ENCODE measurements at regions not wholly inside any gene's neighbourhood (a gene's known extent, or its start where the extent isn't known, plus 50 kb on each side); places are given as distances from the start of the nearest gene placed in this dataset.

DNA sequence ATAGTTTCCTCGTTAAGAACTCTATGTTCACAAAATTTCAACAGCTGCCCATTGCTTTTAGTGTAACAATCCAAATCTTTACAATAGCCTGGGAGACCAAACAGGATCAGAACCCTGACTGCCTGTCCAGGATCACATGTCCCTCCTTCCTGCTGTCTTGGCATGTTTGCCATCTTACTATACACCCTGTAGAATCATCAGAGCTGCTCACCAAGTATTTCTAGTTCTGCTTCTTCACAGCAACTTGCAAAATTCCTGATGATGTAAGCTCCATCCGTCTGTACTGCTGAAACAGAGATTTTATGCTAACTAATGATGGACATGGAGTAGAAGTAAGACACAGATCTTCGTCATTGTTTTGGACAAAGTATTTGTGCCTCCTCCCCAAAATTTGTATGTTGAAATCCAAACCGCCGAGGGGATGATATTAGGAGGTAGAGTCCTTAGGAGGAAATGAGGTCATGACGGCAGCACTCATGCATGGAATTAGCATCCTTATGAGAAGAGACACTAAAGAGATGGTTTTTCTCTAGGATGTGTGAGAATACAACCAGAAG lies 464.9 kb upstream of the BRINP1 start:
- intact Hi-C loops (cut with micrococcal nuclease) = no loop called here

DNA sequence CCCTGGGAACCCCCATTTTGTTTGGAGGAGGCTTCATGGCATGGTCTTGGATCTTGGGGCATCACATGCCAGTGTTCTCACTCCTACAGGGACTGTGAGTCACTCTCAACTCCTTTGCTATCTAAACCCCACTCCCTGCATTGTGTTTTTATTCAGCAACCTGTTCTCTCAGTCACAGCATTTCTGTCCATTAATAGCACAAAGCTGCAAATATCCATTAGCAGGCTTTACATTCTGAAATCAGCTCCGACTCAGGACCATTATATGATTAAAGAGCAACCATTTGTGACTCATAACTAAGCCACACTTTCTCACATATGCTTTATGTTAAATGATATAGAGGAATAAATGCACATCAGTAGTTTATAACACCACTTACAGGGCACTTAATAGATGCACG lies 462.1 kb upstream of the BRINP1 start:
- intact Hi-C loops (cut with micrococcal nuclease) = no loop called here

GRCh38 chr9:119829748-119830147 lies 460.5 kb upstream of the BRINP1 start:
- intact Hi-C loops (cut with micrococcal nuclease) = no loop called here

DNA sequence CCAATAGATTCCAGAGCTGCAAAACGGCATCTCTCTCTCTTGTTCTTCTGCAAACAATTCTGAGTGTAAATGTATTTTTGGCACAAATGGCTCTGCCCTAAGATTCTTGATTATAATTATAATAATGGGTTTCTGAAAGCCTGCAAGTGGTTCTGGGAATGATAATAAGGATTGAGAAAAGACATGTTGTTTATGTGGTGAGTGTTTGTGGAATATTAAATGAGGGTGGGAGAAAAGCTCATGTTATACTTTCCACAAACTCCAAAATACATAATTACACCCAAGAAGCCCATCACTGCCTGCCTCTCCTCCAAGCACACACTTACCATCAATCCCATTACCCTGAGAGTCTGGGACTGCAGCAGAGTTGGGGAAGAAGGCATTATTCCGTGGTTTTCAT lies 460.0 kb upstream of the BRINP1 start:
- intact Hi-C loops (cut with micrococcal nuclease) = no loop called here

GRCh38 chr9:119827526-119827925 lies 458.3 kb upstream of the BRINP1 start:
- intact Hi-C loops (cut with micrococcal nuclease) = no loop called here

DNA sequence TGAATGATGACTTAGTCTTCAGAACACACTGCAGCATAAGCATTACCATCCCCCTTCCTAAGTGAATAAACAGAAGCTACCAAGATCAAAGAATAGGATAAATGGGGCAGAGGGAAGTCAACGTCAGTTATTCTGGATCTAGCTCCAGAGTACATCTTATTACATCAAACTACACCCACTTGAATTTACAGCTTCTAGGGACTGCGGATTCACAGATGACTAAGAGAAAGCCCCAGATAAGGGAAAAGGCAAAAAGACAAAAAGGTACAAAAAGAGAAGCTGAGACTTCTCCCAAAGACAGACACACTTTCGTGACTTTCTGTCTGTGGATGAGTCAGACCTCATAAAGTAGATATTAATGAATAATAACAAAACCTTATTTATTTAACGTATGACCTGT lies 457.9 kb upstream of the BRINP1 start:
- intact Hi-C loops (cut with micrococcal nuclease) = no loop called here

DNA sequence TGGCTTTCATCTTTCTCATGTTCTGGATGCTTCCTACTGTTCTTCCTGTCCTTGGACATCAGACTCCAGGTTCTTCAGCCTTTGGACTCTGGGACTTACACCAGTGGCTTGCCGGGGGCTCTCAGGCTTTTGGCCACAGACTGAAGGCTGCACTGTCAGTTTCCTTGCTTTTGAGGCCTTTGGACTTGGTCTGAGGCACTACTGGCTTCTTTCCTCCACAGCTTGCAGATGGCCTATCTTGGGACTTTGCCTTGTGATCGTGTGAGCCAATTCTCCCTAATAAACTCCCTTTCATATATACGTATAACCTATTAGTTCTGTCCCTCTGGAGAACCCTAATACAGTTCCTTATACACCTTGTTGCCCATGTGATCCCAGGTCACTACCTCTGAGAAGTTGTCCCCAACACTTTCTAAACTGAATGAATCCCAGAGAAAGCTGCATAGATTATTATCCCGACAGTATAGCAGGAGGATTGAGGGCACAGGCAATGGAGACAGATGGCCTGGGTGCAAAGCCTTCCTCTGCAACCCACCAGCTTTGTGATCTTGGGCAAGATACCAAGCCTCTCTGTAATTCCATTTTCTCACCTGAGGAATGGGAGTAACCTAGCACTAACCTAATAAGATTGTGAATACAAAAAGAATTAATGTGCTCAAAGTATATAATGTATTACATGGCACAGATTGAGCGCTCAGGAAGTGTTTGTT lies 449.6 kb upstream of the BRINP1 start:
- intact Hi-C loops (cut with micrococcal nuclease) = no loop called here

DNA sequence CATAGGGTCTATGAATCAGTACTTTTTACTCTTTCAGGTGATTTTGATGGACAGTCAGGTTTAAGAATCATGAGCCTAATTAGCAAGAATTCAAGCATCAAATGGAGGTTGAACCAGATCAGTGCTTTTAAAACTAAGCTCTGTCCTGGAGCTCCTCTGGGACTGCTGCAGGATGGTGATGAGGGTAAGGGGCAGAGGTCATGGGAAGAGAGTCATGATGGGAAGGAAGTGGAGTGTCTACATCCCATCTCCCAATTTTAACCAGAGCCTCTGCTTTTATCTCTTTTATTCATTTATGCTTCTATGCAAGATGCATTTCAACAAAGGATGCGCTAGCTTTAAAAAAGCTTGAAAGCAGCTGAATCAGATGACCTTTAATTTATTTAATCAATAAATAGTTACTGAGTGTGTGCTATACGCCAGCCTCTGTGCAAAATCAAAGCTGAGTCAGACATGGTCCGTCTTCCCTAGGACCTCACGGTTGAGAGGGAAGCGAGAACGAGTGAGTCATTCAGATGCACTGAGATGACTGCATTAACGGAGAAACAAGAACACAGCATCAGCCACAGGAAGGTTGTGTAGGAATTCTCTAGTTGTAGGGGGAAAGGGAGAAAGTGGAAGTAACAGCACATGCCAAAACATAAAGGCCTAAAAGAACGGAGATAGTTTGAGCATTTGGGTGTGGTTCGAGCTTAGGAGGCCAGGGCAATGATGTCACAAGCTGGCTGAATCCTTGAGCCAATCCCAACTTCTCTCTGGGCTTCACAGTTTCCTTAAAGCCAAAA lies 441.6 kb upstream of the BRINP1 start:
- intact Hi-C loops (cut with micrococcal nuclease) = no loop called here

GRCh38 chr9:119803679-119804078 lies 434.4 kb upstream of the BRINP1 start:
- intact Hi-C loops (cut with micrococcal nuclease) = no loop called here

DNA sequence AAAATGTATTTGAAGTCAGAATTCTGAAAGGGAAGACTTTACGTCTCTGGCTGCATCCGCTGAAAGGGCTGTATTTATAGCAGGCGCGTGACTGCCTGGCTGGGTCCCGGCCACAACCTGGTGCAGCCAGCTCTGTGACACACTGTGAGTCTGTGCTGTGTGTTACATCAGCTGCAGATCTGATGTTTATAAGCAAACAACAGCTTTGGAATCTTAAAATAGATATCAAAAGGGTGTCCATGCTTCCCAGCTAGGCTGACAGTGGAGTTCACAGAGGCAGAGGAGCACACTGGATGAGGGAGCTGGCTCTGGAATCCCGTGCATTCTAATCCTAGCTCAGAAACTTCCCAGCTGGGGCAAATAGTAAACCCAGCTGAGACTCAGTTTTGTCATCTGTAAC lies 433.4 kb upstream of the BRINP1 start:
- intact Hi-C loops (cut with micrococcal nuclease) = no loop called here

DNA sequence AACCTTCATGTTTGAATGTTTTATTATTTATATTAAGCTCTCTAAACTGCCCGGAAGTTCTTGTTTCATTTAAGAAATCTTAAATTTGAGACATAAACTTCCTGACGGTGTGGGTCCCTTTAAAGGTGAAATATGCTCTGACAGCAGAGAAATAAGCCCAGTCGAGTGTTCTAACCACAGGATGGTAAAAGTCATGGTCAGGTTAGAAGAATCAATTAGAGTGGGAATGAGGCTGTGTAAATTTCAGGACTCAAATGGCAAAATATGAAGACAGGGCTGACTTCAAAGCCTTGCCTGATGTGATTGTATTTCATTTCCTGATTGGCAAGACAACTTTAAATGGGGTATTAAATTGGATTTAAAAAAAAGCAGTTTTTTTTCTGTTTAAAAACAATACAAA lies 432.9 kb upstream of the BRINP1 start:
- intact Hi-C loops (cut with micrococcal nuclease) = no loop called here

- intact Hi-C loops (cut with micrococcal nuclease) = no loop called here
Measured at GRCh38 chr9:119801311-119801710, 432.1 kb upstream of the BRINP1 start.

- intact Hi-C loops (cut with micrococcal nuclease) = no loop called here
Measured at GRCh38 chr9:119795395-119795794, 426.2 kb upstream of the BRINP1 start.

- intact Hi-C loops (cut with micrococcal nuclease) = no loop called here
Measured at GRCh38 chr9:119794836-119795235, 425.6 kb upstream of the BRINP1 start.

DNA sequence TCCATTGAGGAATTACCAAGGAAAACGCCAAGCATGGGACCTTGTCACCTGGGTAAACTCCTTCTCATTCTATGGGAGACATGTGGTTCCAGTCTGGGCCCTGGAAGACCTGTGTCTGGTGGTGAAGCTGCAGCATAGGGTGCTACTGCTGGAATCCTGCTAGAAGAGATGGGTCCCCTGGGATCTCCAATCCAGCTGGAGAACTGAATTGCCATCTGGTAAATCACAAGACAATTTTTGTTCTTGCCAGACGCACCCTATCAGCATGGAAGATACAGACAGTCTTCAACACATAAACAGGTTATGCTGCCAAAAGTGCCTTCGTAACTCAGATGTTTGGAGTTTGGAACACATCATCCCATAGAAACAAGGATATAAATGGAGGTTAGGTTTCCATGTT lies 424.0 kb upstream of the BRINP1 start:
- intact Hi-C loops (cut with micrococcal nuclease) = no loop called here

DNA sequence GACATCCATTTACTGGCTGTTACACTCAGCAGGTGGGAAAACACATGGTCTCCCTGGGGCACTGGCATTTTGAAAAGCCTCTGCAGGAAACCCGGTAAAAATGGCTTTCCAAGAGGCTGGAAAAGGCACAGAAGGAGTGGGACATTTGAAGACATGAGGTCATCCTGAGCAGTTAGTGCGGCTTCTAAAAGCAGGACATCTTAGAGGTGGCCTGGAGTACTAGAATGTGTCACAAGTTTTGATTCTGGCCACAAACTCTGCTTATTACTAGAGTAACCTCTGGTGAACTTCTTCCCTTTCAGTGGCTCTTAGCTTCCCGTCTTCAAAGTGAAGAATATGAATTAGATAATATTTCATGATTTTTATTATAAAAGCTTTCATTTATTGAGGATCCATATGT lies 423.0 kb upstream of the BRINP1 start:
- intact Hi-C loops (cut with micrococcal nuclease) = no loop called here

DNA sequence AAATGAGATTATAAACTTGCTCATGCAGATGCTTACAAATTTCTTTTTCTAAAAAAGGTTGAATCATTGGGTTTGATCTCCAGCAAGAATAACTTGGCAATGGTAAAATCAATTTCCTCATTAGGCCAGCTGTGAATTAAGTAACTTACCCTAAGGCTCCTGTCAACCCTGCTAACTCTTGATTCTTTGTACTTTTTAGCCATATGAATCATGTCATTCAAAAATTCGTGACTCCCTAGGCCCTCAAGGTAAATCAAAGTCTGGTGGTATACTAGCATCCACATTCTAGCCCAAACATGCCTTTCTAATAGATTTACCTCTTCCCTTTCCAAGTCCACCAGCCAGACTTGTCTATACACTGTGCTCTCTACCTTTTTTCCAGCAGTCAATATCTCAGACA lies 420.8 kb upstream of the BRINP1 start:
- intact Hi-C loops (cut with micrococcal nuclease) = no loop called here

- intact Hi-C loops (cut with micrococcal nuclease) = no loop called here
Measured at GRCh38 chr9:119788921-119789320, 419.7 kb upstream of the BRINP1 start.

DNA sequence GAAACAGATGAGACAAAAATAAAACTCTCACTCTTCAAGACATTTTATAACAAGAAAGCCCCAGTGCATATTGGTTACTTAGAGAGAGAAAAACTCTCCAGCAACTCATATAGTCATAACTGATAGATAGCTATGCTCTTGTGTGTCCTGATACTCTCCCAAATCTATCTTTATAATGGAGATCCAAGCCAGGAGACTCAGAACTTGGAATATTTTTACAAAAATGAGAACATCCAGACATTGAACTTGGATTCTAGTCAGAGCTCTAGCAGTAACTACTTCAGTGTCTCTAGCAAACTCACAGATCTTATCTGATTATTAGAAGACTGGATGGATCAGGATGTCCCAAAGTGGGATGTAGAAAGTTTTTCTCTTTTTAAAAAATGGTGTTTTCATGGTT lies 412.7 kb upstream of the BRINP1 start:
- intact Hi-C loops (cut with micrococcal nuclease) = no loop called here

GRCh38 chr9:119775410-119775809 lies 406.2 kb upstream of the BRINP1 start:
- intact Hi-C loops (cut with micrococcal nuclease) = no loop called here

- intact Hi-C loops (cut with micrococcal nuclease) = no loop called here
Measured at GRCh38 chr9:119773823-119774222, 404.6 kb upstream of the BRINP1 start.

DNA sequence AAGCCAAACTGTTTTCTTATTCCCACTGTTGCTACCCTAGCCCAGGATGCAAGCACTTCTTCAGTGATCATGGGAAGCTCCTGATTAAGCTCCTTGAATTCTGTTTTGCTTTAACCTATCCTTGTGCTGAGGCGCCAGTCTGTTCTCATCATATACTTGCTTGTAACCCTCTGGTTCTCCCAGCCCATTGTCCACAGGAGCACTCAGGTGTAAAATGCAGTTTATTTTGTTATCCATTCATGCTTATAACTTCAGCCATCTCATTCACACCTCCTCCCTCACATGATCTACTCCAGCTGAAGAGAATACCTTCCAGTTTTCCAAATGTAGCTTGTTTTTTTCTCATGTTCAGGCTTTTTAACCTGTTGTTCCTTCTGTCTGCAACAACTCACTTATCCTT lies 402.1 kb upstream of the BRINP1 start:
- intact Hi-C loops (cut with micrococcal nuclease) = no loop called here

DNA sequence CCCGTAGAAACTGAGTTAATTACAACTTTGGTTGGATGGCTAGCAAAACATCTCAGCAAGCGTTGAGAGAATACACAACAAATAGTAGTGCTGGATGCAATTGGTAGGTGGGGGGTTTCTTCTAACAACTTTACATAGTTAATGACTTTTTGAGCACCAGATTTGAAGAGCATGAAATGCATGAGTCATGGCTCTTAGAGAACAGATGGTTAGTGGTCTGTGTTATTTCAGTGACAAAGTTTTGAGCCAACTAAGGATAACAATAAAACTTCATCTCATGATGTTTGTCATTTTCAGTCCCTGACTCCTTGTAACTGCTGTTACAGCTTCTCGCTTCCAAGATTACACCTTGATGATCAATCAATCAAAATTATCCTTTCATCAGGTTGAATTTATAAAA lies 399.0 kb upstream of the BRINP1 start:
- intact Hi-C loops (cut with micrococcal nuclease) = no loop called here
